ENCODE measurements at regions not wholly inside any gene's neighbourhood (a gene's known extent, or its start where the extent isn't known, plus 50 kb on each side); places are given as distances from the start of the nearest gene placed in this dataset.

DNA sequence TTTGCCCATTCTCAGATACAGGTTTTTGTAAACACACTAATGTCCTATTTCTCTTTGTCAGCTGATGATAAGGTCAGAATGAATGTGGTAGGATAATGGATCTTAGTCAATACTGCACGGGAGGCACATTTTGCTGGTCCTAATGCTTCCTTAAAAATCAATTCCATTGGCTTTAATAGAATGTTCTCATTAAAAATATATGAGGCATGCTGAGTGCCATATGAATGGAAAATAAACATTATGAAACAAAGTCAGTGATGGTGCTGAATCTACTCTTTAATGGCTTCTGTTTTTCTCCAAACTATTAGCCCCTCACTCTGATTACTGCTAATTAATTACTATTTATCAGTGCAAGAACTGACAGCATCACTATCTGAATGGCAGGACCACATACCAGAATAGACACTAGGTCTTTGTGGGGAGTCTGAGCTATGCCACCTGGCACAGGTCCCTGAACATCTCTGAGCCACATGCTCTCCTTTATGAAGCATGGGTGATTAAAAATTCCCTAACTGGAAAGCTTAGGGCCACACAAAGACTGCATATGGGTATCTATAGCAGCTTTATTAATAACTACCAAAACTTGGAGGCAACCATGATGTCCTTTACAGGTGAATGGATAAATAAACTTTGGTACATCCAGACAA is 278.9 kb downstream of the MEX3B start:
- POLR2A ChIA-PET: no interaction called here
- no peak for ATAC-seq
- peaks cover 0 to 6% (median 1%) of the 10 kb centered on the region in 5 donors for H3K27me3 Mint-ChIP-seq
- H3K36me3 Mint-ChIP-seq: no peaks in the 10 kb centered on the region
- no peak overlapping the region for H3K4me3 Mint-ChIP-seq
- H3K27ac Mint-ChIP-seq: no peak overlapping the region
- peaks cover 0 to 2% (median 0%) of the 10 kb centered on the region in 9 donors for H3K9me3 Mint-ChIP-seq
- no peaks in the 10 kb centered on the region for H3K4me1 Mint-ChIP-seq
- DNase-seq: no peak

DNA sequence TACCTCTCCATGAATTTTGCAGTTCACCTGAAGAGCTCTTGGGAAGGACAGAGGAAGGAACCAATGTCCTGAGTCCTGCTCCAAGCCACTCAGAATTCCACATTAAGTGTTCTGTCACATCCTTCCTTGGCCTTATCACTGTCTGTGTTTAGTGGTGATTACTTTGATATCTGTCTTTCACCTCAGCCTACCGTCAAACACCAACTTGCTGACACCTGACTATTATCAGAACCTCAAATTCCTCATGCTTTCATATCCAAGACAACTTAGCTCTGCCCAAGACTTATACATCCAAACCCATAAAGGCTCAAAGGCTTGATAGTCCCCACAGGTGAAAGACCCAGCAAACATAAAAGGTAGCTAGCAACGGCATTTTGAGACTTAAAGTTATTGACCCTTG is 280.0 kb downstream of the MEX3B start:
- Mint-ChIP-seq H3K36me3 (no peaks in the 10 kb centered on the region), H3K27ac (no peak overlapping the region), H3K27me3 (peaks cover 0 to 8% (median 3%) of the 10 kb centered on the region in 5 donors), H3K4me3 (no peak overlapping the region), H3K4me1 (no peaks in the 10 kb centered on the region), H3K9me3 (peaks cover 0 to 2% (median 0%) of the 10 kb centered on the region in 9 donors)
- DNase-seq (no peak), ATAC-seq (no peak)
- POLR2A ChIA-PET: no interaction called here

- ATAC-seq: no peak
Observed at GRCh38 chr15:81763304-81763703, 282.5 kb downstream of the MEX3B start.

DNA sequence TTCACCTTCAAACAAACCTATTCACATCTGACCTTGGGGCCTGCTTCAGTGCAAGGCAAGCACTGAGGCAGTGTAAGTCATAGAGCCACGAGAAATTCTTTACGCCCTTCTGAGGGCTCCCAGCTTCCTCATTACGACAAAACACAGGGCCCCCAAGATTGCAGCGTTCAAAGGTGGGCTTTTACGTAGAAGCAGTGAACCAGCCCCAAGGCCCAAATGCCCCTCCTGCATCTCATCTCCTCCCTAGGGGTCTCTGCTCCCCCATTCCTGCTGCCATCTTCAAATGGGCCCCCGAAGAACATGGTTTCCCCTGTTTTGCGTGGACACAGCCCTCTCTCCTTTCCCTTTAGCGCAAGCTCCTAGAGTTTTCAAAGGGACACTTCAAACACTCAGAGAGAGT is 285.1 kb downstream of the MEX3B start:
- Mint-ChIP-seq H3K4me3 (no peak overlapping the region), H3K27ac (no peak overlapping the region), H3K27me3 (peaks cover 5 to 13% (median 9%) of the 10 kb centered on the region in 5 donors), H3K36me3 (no peaks in the 10 kb centered on the region), H3K9me3 (no peaks in the 10 kb centered on the region), H3K4me1 (no peaks in the 10 kb centered on the region)
- POLR2A ChIA-PET: no interaction called here
- DNase-seq (no peak), ATAC-seq (no peak)

More at GRCh38 chr15:81763304-81763703, 282.5 kb downstream of the MEX3B start:
- H3K27ac Mint-ChIP-seq: no peak overlapping the region
- POLR2A ChIA-PET: no interaction called here
- H3K9me3 Mint-ChIP-seq: no peaks in the 10 kb centered on the region
- no peaks in the 10 kb centered on the region for H3K36me3 Mint-ChIP-seq
- H3K4me1 Mint-ChIP-seq: no peaks in the 10 kb centered on the region
- H3K4me3 Mint-ChIP-seq: no peak overlapping the region
- DNase-seq: no peak
- peaks cover 1 to 6% (median 5%) of the 10 kb centered on the region in 5 donors for H3K27me3 Mint-ChIP-seq

- H3K9me3 Mint-ChIP-seq: no peaks in the 10 kb centered on the region
- DNase-seq (no peak), ATAC-seq (no peak)
- no peaks in the 10 kb centered on the region for H3K4me1 Mint-ChIP-seq
- H3K27me3 Mint-ChIP-seq: peaks cover 2 to 23% (median 6%) of the 10 kb centered on the region in 5 donors
- no peak overlapping the region for H3K4me3 Mint-ChIP-seq
- H3K27ac Mint-ChIP-seq: no peak overlapping the region
- no peaks in the 10 kb centered on the region for H3K36me3 Mint-ChIP-seq
- POLR2A ChIA-PET: no interaction called here
Observed at GRCh38 chr15:81758818-81759284, 287.0 kb downstream of the MEX3B start.

DNA sequence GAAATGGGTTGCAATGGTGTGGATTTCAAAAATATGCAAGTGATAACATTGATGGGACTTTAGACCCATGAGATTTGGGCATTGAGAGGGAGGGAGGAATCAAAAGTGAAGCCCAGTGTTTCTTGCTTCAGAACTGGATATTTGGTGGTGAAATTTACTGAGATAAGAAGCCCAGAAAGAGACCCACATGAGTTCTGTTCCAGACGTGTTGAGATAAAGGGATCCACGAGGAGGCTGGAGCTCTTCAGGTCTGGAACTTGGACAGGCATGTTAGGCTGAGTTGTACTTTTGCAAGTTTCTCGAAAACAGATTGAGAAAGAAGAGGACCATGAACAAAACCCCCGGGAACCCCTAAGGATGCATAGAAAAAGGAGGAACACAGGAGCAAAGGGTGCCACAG is 290.2 kb downstream of the MEX3B start:
- POLR2A ChIA-PET: no interaction called here
- Mint-ChIP-seq H3K9me3 (no peaks in the 10 kb centered on the region), H3K36me3 (no peaks in the 10 kb centered on the region), H3K27me3 (peaks cover 6 to 23% (median 10%) of the 10 kb centered on the region in 5 donors), H3K4me3 (no peak overlapping the region), H3K4me1 (no peaks in the 10 kb centered on the region), H3K27ac (no peak overlapping the region)
- no peak for DNase-seq
- ATAC-seq: no peak

DNA sequence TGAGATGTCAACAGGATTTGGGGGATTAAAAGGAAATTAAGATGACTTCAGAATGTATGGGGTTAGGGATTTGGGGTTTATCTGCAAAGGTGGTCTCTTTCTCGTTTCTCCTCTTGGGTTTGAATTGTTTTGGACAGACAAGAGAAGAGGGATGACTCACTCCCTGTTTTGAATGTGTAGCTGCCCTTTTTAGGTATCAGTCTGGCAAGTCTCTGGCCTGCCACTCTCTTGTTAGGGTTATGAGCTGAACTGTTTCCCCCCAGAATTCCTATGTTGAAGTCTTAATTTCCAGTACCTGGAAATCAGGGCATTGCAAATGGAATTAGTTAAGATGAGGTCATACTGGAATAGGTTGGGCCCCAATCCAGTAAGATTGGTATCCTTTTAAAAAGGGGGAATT is 291.7 kb downstream of the MEX3B start:
- DNase-seq: no peak
- POLR2A ChIA-PET: no interaction called here
- ATAC-seq: no peak
- Mint-ChIP-seq H3K4me3 (no peak overlapping the region), H3K9me3 (no peaks in the 10 kb centered on the region), H3K27me3 (peaks cover 6 to 23% (median 10%) of the 10 kb centered on the region in 5 donors), H3K36me3 (no peaks in the 10 kb centered on the region), H3K27ac (no peak overlapping the region), H3K4me1 (no peaks in the 10 kb centered on the region)

- Mint-ChIP-seq H3K9me3 (no peaks in the 10 kb centered on the region), H3K36me3 (no peaks in the 10 kb centered on the region), H3K27me3 (peaks cover 4 to 15% (median 9%) of the 10 kb centered on the region in 5 donors), H3K4me1 (no peaks in the 10 kb centered on the region), H3K27ac (no peak overlapping the region), H3K4me3 (no peak overlapping the region)
- no peak for DNase-seq
- POLR2A ChIA-PET: no interaction called here
- no peak for ATAC-seq
Observed at GRCh38 chr15:81752974-81753373, 292.8 kb downstream of the MEX3B start.

GRCh38 chr15:81752546-81752942 is 293.3 kb downstream of the MEX3B start:
- DNase-seq: no peak
- no peak for ATAC-seq
- no peaks in the 10 kb centered on the region for H3K4me1 Mint-ChIP-seq
- H3K27ac Mint-ChIP-seq: no peak overlapping the region
- H3K4me3 Mint-ChIP-seq: no peak overlapping the region
- H3K36me3 Mint-ChIP-seq: no peaks in the 10 kb centered on the region
- POLR2A ChIA-PET: interaction anchor here (0.6 kb wide), 1 partner anchor 175 kb away, joined by 5 read pairs; no protein-coding TSS in a partner anchor
- no peaks in the 10 kb centered on the region for H3K9me3 Mint-ChIP-seq
- H3K27me3 Mint-ChIP-seq: peaks cover 3 to 15% (median 9%) of the 10 kb centered on the region in 5 donors

DNA sequence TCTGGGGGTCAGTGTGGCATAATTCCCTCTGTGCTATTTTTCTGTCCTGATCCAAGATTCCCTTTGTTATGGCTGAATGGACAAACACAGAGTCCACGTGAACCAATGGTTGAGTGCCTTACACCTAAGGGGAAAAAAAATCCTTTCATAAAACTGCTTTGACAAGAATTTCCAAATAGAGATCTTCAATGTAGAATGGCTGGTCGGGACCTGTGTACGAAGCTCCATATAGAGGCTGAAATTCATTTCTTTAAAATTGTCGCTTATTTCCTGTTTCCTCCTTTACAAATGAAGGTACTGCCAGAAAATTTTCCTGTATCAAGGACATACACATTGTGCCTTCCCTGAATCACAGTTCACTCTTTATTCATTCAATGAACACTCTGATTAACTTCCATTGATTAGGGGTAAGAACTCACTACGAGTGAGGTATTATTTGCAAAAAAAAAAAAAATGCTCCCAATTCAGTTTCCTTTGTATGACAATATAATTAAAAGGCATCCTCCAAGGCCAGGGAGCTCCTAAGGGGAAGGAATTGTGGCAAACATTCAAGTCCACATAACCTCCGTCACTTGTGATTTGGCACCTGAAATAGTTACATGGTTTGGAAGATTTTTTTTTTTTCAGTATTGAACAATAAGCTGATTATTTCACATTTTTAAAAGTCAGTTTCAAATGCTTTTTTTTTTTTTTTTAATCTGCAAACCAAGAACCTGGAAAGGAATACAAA is 293.8 kb downstream of the MEX3B start:
- Mint-ChIP-seq H3K36me3 (no peaks in the 10 kb centered on the region), H3K9me3 (no peaks in the 10 kb centered on the region), H3K27me3 (peaks cover 3 to 15% (median 9%) of the 10 kb centered on the region in 5 donors), H3K4me3 (no peak overlapping the region), H3K4me1 (no peaks in the 10 kb centered on the region), H3K27ac (no peak overlapping the region)
- DNase-seq (no peak), ATAC-seq (no peak)
- POLR2A ChIA-PET: interaction anchor here (0.6 kb wide), 1 partner anchor 175 kb away, joined by 5 read pairs; no protein-coding TSS in a partner anchor

GRCh38 chr15:81751256-81751655 is 294.6 kb downstream of the MEX3B start:
- H3K27me3 Mint-ChIP-seq: peaks cover 3 to 15% (median 9%) of the 10 kb centered on the region in 5 donors
- no peaks in the 10 kb centered on the region for H3K9me3 Mint-ChIP-seq
- POLR2A ChIA-PET: no interaction called here
- DNase-seq (no peak), ATAC-seq (no peak)
- no peaks in the 10 kb centered on the region for H3K36me3 Mint-ChIP-seq
- H3K4me1 Mint-ChIP-seq: no peaks in the 10 kb centered on the region
- no peak overlapping the region for H3K4me3 Mint-ChIP-seq
- H3K27ac Mint-ChIP-seq: no peak overlapping the region

- peaks cover 0 to 15% (median 3%) of the 10 kb centered on the region in 5 donors for H3K27me3 Mint-ChIP-seq
- H3K4me3 Mint-ChIP-seq: no peak overlapping the region
- DNase-seq (no peak), ATAC-seq (no peak)
- no peaks in the 10 kb centered on the region for H3K4me1 Mint-ChIP-seq
- H3K36me3 Mint-ChIP-seq: no peaks in the 10 kb centered on the region
- no peak overlapping the region for H3K27ac Mint-ChIP-seq
- POLR2A ChIA-PET: no interaction called here
- H3K9me3 Mint-ChIP-seq: no peaks in the 10 kb centered on the region
Observed at GRCh38 chr15:81749716-81750375, 296.0 kb downstream of the MEX3B start.

- H3K36me3 Mint-ChIP-seq: no peaks in the 10 kb centered on the region
- no peaks in the 10 kb centered on the region for H3K4me1 Mint-ChIP-seq
- H3K4me3 Mint-ChIP-seq: no peak overlapping the region
- no peak for DNase-seq
- POLR2A ChIA-PET: no interaction called here
- H3K27ac Mint-ChIP-seq: no peak overlapping the region
- H3K9me3 Mint-ChIP-seq: no peaks in the 10 kb centered on the region
- ATAC-seq: no peak
- H3K27me3 Mint-ChIP-seq: peaks cover 0 to 13% (median 2%) of the 10 kb centered on the region in 5 donors
Observed at GRCh38 chr15:81747482-81747881, 298.3 kb downstream of the MEX3B start.

Data from naive thymus-derived CD8-positive, alpha-beta T cell (primary cell).